ENCODE measurements at regions not wholly inside any gene's neighbourhood (a gene's known extent, or its start where the extent isn't known, plus 50 kb on each side); places are given as distances from the start of the nearest gene placed in this dataset.
A peak's percentile ranks its signal among the peaks of the same experiment; 100 is the strongest.
"Not testable (repeated sequence)": the region's sequence is repeated elsewhere in the genome, so short reads cannot be mapped to it uniquely, and the experiment has no call there.

DNA sequence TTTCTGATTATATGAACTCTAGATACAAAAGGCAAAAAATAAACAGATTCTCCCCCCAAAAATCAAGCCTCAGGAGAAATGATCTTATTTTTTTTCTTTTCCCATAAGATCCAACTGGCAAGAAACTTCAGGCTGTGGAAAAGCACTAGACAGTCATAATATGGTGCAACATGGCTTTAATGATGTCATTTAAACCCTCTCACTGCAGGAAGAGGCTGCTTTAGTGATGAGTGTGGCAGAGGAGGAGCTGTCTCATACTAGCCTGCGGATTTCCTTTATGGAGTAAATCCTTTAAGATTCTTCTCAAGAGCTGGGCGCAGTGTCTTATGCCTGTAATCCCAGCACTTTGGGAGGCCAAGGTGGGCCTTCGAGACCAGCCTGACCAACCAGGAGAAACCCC, 83.3 kb upstream of the CD28 start:
- TF ChIP-seq FOXP2 (optimal IDR thresholded peaks at IDR 0.05; ENCODE audit: control extremely low read depth, extremely low read length, insufficient read depth), result no peak
- TF ChIP-seq EZH2 (IDR thresholded peaks at IDR 0.05), result no peak
- no peak for TF ChIP-seq POLR2AphosphoS5 (IDR thresholded peaks at IDR 0.05; ENCODE audit: borderline replicate concordance, low read depth, low read length)
- H3K9me3 ChIP-seq (ENCODE audit: low read depth, low read length), result no peaks in the 10 kb centered on the region
- H3K4me3 ChIP-seq, result no peak overlapping the region
- DNase-seq (ENCODE audit: low read depth, low spot score), result no peak
- H3K36me3 ChIP-seq (ENCODE audit: insufficient read depth, low read length), result no peaks in the 10 kb centered on the region
- H3K27ac ChIP-seq, result no peak overlapping the region
- no peak overlapping the region for H3K9ac ChIP-seq (ENCODE audit: insufficient read length)

DNA sequence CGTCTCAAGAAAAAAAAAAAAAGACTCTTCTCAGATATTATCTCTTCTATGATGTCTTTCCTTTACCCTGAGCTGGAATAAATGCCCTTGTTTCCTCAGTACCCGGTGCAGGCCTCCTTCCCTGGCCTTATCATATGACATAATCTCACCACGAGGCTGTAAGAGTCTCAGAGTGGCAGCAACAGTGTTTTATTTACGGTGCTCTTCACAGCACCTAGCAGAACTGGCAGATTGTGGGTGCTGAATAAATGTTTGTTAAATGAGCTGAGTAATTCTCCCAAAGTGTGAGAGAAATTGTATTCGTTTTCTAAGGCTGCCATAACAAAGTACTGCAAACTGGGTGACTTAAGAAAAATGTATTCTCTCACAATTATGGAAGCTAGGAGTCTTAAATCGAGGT, 82.8 kb upstream of the CD28 start:
- Histone ChIP-seq H3K4me3 (no peak overlapping the region), H3K9me3 (ENCODE audit: low read depth, low read length) (no peaks in the 10 kb centered on the region), H3K36me3 (ENCODE audit: insufficient read depth, low read length) (no peaks in the 10 kb centered on the region), H3K9ac (ENCODE audit: insufficient read length) (no peak overlapping the region), H3K27ac (no peak overlapping the region)
- DNase-seq (ENCODE audit: low read depth, low spot score), result no peak
- no peak for TF ChIP-seq POLR2AphosphoS5 (IDR thresholded peaks at IDR 0.05; ENCODE audit: borderline replicate concordance, low read depth, low read length)
- TF ChIP-seq EZH2 (IDR thresholded peaks at IDR 0.05), result no peak
- TF ChIP-seq FOXP2 (optimal IDR thresholded peaks at IDR 0.05; ENCODE audit: control extremely low read depth, extremely low read length, insufficient read depth), result no peak

DNA sequence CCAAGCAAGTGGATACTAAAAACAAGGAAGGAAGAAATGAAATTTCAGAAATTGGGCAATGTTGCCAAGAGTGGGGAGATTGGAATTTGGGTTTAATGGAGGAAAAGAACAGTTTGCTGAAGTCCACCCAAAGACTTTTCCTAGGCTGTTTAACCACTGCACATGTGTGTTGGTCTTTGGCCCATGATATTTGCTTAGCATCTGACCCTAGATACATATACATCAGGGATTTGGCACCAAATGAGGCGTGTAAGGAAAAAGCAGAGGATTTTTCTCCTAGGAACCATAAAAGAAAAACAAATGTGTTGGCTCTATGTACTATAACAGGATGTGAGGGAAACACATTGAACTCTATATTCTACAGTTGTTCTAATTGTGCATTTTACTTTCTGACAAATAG, 80.7 kb upstream of the CD28 start:
- no peaks in the 10 kb centered on the region for H3K9me3 ChIP-seq (ENCODE audit: low read depth, low read length)
- TF ChIP-seq FOXP2 (optimal IDR thresholded peaks at IDR 0.05; ENCODE audit: control extremely low read depth, extremely low read length, insufficient read depth), result no peak
- DNase-seq (ENCODE audit: low read depth, low spot score), result no peak
- no peak overlapping the region for H3K4me3 ChIP-seq
- H3K27ac ChIP-seq, result no peak overlapping the region
- H3K36me3 ChIP-seq (ENCODE audit: insufficient read depth, low read length), result no peaks in the 10 kb centered on the region
- no peak overlapping the region for H3K9ac ChIP-seq (ENCODE audit: insufficient read length)

DNA sequence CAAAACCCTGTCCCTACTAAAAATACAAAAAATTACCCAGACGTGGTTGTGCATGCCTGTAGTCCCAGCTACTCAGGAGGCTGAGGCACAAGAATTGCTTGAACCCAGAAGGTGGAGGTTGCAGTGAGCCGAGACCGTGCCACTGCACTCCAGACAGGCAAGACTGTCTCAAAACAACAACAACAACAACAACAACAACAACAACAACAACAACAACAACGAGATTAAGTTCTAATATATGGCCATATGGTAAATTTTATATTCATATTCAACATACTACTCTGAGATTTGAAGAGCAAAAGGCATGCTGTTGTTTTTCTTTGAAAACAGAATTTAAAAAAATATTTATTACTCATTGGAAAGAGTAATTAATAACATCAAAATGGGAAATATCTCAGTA, 80.2 kb upstream of the CD28 start:
- not testable (repeated sequence) for H3K27ac ChIP-seq; H3K36me3 ChIP-seq (ENCODE audit: insufficient read depth, low read length); H3K4me3 ChIP-seq

DNA sequence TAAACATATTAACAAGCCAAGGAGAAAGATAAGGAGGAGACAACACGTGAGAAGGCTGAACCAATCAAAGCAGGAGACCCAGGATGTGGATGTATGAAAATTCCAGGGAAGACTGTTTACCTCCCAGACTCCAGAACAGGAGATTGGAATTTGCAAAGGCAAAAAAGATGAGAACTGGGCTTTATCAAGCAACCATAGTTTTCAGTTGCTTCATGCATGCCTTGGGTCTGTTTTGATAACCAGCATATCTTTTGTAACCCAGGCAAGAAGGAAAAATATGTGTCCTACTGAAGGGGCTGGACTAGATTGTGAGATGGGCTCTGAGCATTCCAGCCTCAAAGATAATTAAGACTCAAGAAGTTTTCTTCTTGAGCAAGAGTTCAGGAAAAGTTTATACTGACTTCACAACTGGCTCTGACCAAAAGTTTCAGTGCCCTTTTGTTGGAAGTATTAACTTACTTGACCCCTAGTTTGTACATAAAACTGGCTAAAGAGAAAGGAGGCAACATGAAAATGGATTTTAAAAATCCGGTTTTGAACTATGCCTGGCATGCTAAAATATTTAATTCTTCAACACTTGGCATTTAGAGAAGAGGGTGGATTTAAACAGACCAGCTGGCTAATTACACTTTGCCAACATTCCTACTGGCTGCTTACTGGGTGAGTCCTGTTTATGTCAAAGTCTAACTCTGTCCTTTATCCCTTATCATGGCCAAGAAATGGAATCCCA, 79.3 kb upstream of the CD28 start:
- Histone ChIP-seq H3K4me3 (no peak overlapping the region), H3K27ac (no peak overlapping the region), H3K9me3 (ENCODE audit: low read depth, low read length) (no peaks in the 10 kb centered on the region), H3K36me3 (ENCODE audit: insufficient read depth, low read length) (no peaks in the 10 kb centered on the region), H3K9ac (ENCODE audit: insufficient read length) (no peak overlapping the region)
- no peak for DNase-seq (ENCODE audit: low read depth, low spot score)
- TF ChIP-seq POLR2AphosphoS5 (IDR thresholded peaks at IDR 0.05; ENCODE audit: borderline replicate concordance, low read depth, low read length) (no peak), FOXP2 (optimal IDR thresholded peaks at IDR 0.05; ENCODE audit: control extremely low read depth, extremely low read length, insufficient read depth) (no peak), EZH2 (IDR thresholded peaks at IDR 0.05) (no peak)

More for the DNA sequence above, 80.2 kb upstream of the CD28 start:
- DNase-seq (ENCODE audit: low read depth, low spot score); H3K9ac ChIP-seq (ENCODE audit: insufficient read length); H3K9me3 ChIP-seq (ENCODE audit: low read depth, low read length): not testable (repeated sequence)

DNA sequence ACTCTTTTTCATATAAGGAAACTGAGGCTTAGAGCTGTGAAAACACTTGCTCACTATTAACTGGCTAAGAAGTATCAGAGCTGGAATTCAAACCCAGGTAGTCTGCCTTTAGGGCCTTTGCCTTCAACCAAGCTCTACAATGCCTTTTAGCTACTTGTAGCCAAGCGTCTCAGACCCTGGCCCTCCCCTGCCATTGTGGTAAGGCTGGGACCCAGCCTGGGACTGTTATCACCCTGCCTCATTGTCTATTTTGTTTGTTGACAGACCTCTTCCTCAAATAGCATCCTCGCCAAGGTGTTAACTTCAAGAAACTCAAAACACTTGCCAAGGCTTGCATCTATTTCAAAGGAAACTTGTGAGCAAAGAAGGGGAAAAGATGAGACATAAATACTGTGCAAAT, 76.7 kb upstream of the CD28 start:
- H3K27ac ChIP-seq, result no peak overlapping the region
- DNase-seq (ENCODE audit: low read depth, low spot score), result no peak
- H3K9me3 ChIP-seq (ENCODE audit: low read depth, low read length), result no peaks in the 10 kb centered on the region
- H3K4me3 ChIP-seq, result no peak overlapping the region
- H3K9ac ChIP-seq (ENCODE audit: insufficient read length), result no peak overlapping the region
- no peak for TF ChIP-seq FOXP2 (optimal IDR thresholded peaks at IDR 0.05; ENCODE audit: control extremely low read depth, extremely low read length, insufficient read depth)
- no peak for TF ChIP-seq EZH2 (IDR thresholded peaks at IDR 0.05)
- no peak for TF ChIP-seq POLR2AphosphoS5 (IDR thresholded peaks at IDR 0.05; ENCODE audit: borderline replicate concordance, low read depth, low read length)
- no peaks in the 10 kb centered on the region for H3K36me3 ChIP-seq (ENCODE audit: insufficient read depth, low read length)

DNA sequence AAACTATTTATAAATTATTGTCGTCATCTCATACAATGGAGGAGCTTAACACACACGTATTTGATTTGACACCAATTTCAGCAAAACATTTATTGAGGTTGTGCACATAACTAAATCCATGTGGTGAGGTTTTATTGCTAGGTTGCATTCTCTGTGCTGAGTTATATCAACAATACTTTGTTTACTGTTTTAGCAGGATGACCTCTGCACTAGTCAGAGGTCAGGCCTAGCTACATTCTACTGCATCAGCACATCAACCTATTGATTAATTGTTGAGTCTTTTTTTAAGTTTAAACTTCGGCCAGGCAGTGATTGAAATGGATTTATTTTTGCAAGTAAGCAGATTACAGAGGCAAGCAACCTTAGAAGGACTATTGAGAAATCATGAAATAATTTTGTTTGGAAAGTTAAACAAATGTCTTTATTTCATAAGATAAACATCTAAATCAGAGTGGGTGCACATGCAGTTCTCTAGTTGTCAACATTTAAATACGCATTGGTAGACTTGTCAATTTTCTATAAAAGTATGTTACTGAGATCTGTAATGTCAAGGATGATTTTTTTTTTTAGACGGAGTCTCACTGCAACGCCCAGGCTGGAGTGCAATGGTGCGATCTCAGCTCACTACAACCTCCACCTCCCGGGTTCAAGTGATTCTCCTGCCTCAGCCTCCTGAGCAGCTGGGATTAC, 75.2 kb upstream of the CD28 start:
- DNase-seq (ENCODE audit: low read depth, low spot score), result no peak
- H3K9ac ChIP-seq (ENCODE audit: insufficient read length), result no peak overlapping the region

DNA sequence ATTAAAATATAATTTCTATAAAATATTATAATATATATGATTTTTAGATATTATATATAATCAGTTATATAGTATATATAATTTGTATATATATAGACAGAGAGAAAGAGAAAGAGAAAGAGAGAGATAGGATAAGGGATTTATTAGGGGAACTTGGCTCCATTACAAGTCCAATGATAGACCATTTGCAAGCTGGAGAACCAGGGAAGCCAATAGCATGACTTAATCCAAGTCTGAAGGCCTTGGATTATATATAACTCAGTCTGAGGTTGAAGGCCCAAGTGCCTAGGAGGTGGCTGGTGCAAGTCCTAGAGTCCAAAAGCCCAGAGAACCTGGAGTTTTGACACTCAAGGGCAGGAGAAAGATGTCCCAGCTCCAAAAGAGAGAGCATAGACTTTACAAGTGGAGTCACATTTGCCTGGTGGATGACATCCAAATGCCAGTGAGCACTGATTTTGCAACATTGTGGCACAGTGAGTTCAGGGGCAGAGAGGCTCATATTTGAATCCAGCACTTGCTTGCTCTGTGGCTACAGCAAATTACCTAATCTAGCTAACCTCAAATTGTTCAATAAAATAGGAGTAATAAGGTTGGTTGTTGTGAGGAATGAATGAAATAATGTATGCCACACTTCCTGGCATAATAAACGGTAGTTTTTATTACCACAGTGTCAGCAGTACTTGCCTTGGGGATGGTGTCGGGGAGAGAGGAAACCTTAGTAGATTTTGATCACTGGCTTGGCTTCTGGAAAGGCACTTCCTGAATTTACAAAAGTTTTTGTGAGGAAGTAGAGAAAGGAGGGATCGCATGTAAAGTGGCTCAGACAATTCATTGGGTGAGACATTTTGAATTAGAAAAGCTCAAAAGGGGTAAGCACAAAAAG, 69.6 kb upstream of the CD28 start:
- peak; percentile 79 for DNase-seq (ENCODE audit: low read depth, low spot score)
- Histone ChIP-seq H3K9me3 (ENCODE audit: low read depth, low read length) (no peaks in the 10 kb centered on the region), H3K27ac (peak overlapping the region; percentile 89), H3K4me3 (peak overlapping the region; percentile 59), H3K36me3 (ENCODE audit: insufficient read depth, low read length) (no peaks in the 10 kb centered on the region), H3K9ac (ENCODE audit: insufficient read length) (no peak overlapping the region)
- TF ChIP-seq POLR2AphosphoS5 (IDR thresholded peaks at IDR 0.05; ENCODE audit: borderline replicate concordance, low read depth, low read length) (peak; percentile 39; the same call in 1 of the 2 replicates), FOXP2 (optimal IDR thresholded peaks at IDR 0.05; ENCODE audit: control extremely low read depth, extremely low read length, insufficient read depth) (no peak)

More for the DNA sequence above, 75.2 kb upstream of the CD28 start:
- Histone ChIP-seq H3K27ac (no peak overlapping the region), H3K4me3 (no peak overlapping the region), H3K9me3 (ENCODE audit: low read depth, low read length) (no peaks in the 10 kb centered on the region), H3K36me3 (ENCODE audit: insufficient read depth, low read length) (no peaks in the 10 kb centered on the region)
- TF ChIP-seq FOXP2 (optimal IDR thresholded peaks at IDR 0.05; ENCODE audit: control extremely low read depth, extremely low read length, insufficient read depth) (no peak), POLR2AphosphoS5 (IDR thresholded peaks at IDR 0.05; ENCODE audit: borderline replicate concordance, low read depth, low read length) (no peak), EZH2 (IDR thresholded peaks at IDR 0.05) (no peak)
